NCI-H1105 (cell line): ENCODE measurements at regions not wholly inside any gene's neighbourhood (a gene's known extent, or its start where the extent isn't known, plus 50 kb on each side); places are given as distances from the start of the nearest gene placed in this dataset.
A peak's percentile ranks its signal among the peaks of the same experiment; 100 is the strongest.
"Not testable (repeated sequence)": the region's sequence is repeated elsewhere in the genome, so short reads cannot be mapped to it uniquely, and the experiment has no call there.

Source experiments
- DNase-seq: peaks from one replicate; lab custom pipeline; 2025; lab: John Stamatoyannopoulos, UW

DNA sequence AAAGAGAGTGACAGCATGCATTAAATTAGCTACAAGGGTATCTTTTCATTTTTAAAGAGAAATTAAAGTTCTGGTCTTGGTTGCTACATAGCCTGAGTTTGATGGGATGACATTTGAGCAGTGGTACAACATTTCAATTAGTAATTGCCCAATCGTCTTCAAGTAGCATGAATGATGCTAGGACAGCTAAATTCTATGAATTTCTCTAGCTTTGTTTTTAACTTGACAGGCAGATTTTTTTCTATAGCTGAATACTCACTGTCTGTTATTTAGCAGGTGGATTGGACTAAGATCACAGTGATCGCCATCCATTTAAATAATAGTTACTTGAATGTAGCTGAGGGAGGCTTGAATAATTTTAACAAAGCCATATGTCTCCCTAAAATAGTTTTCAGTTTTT lies 162.2 kb downstream of the OXSM start:
- DNase-seq, result no peak

GRCh38 chr3:25957026-25957425 lies 167.1 kb downstream of the OXSM start:
- no peak for DNase-seq

DNA sequence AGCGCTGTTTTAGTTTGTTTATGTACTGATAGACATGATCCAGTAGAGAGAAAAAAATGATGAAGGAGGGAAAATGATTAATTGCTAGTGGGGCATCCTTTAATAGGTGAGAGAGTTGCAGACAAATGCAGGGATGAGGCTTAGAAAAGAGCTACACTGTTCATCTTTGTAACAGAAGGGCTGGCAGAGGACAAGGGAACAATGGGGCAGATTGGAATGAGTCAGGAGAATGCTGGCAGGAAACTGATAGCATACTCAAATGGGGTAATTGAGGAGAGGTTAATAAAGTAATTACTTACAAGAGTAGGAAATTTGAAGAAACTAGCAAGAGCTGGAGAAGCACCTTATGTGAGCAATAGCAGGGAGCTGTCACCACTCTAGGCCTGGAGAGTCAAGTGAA lies 170.9 kb downstream of the OXSM start:
- DNase-seq, result no peak

DNA sequence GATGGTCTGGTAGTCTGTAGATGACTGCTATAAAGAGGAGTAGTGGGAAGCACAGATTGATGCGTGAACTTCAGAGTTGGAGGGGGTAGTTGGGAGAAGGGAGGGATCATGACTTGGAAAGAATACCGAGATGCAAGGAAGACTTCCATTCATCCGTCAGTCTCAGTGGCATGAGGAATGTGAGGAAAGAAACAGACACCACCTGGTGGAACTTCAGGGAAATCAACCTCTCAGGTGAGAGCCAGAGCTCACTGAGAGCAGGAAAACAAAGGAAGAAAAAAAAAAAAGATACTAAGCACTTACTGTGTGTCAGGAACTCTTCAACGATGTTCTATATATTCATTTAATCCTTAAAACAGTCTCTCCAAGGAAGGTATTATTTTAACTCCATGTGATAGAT lies 172.4 kb downstream of the OXSM start:
- DNase-seq, result no peak

DNA sequence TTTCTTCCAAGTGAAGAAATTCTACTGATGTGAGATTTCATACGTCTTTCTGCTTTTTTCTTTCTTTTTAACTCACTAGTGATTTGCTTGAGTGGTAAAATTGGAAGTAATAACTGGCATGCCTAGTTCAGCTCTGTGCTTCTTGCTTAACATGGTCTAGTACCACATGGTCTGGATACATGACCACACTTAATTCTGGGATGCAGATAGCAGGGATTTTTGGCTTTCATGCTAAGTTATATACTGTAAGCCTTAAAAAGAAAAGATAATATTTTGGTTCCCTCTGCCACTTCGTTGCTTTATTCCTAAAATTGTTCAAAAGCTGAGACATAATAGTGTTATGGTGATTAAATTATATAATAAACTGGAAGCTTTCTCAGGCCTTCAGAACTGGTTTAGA lies 174.3 kb downstream of the OXSM start:
- no peak for DNase-seq

- no peak for DNase-seq
These were observed 177.5 kb downstream of the OXSM start for GRCh38 chr3:25967385-25967784.

DNA sequence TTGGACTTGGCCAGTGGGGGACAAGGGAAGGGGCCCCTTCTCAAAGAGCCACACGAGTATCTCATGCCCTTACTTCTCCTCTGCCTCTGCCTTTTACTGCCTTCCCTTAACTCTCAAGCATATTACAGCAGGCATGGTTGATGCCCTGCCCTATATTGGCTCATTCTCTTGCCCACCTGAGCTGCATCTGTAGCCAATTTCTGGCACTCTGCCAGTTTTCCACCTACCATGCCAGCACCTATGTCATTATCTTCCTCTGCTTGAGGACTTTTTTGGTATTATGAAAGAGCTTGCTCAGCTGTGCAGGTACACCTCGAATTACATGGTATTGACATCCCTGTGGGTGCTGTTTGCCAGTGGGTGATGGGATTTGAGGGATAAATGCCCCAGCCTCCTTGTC lies 181.8 kb downstream of the OXSM start:
- peak; percentile 67 for DNase-seq

GRCh38 chr3:25973122-25973521 lies 183.2 kb downstream of the OXSM start:
- no peak for DNase-seq

DNA sequence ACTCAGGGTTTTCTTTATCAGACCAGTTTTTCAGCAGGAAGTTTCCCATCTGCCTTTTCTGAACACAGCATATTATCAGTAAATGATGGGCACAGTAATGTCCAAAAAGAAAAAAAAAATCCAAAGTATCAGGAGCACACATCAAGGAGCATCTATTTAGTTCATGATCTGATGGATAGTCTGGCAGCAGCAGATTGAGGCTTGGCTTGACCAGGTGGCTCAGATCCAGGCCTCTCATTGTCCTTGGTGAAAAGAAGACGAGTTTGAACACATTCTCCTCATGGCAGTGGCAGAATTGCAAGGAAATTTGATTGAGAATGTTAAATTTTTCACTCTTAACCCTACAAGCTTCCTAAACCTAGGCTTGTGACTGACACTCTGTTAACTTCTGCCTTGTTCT lies 192.9 kb downstream of the OXSM start:
- no peak for DNase-seq

- no peak for DNase-seq
These were observed 195.7 kb downstream of the OXSM start for GRCh38 chr3:25985621-25986020.

DNA sequence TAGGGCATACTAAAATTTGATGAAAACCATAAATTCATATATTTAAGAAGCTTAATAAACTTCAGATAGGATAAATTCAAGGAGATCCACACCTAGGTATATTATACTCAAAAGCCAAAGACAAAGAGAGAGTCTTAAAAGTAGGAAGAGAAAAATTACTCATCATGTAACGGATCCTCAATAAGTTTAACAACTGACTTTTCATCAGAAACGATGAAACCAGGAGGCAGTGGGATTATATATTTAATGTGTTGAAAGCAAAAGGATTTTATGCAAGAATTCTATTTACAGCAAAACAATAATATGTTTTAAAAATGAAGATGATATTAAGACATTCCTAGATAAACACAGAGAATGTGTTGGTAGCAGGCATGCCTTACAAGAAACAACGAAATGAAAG lies 202.7 kb downstream of the OXSM start:
- no peak for DNase-seq

DNA sequence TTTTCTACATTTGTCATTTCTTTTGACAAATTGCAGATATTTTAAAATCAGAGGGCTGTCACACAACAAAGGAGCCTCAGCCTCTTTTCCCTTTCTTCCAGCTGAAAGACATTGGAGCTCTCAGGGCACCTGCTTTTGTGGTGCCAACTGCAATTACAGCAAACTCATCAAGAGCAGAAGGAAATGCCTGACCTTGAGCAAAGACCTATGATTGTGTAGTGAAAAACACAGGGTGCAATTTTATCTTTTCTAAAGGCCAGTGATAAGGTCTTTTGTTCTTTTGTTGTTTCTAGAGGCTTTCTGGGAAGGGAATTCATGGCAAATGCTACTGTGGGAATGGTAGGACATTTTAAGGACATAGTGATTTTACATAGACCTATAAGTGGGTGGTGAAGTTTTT lies 214.3 kb downstream of the OXSM start:
- no peak for DNase-seq

- no peak for DNase-seq
These were observed 221.4 kb downstream of the OXSM start for GRCh38 chr3:26011276-26011675.

DNA sequence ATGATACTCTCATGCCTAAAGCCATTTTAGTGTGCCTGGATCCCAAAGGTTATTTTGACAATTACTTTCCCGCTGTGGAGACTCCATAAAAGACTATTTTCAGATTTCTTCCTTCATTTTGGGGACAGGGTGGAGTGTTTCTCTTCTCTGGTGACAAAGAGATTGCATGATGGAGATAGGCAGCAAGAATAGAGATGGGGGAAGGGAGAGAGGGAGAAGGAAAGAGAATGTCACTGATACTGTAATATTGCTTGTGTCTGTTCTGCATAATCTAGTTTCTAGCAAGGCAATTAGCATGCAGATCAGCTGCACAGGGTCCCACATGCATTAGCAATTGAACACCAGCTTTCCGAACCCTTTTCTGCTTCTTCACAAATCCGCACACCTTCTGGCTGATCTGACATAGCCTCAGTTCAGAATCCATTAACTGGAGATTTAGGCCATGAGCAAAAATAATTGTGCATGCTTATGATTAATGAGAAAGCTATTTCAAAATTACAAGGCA lies 222.4 kb downstream of the OXSM start:
- DNase-seq, result no peak

- DNase-seq, result no peak
These were observed 225.9 kb downstream of the OXSM start for GRCh38 chr3:26015752-26016151.

DNA sequence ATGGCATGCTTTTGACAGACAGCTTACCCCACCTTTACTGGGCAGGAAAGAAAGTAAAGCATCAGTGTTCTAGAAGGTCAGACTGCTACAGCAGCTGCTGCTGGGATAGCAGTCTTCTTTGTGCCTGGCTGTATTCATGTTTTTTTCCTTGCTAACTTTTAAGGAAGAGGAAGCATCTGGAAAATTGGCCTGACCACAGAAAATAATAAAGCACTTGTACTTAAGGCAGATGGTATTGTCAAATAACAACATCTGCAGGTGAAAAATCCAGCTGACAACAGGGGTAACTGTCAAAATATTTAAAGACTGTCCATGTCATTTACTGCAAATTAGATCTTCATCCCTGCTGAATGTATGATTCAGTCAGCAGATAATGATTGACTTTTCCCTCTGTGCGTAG lies 229.0 kb downstream of the OXSM start:
- DNase-seq, result no peak

DNA sequence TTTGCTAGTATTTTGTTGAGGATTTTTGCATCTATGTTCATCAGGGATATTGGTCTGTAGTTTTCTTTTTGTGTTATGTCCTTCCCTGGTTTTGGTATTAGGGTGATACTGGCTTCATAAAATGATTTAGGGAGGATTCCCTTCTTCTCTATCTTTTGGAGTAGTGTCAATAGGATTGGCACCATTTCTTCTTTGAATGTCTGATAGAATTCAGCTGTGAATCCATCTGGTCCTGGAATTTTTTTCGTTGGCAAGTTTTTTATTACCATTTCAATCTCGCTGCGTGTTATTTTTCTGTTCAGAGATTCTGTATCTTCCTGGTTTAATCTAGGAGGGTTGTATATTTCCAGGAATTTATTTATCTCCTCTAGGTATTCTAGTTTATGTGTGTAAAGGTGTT lies 234.3 kb downstream of the OXSM start:
- DNase-seq, result not testable (repeated sequence)

GRCh38 chr3:26029321-26029720 lies 239.4 kb downstream of the OXSM start:
- no peak for DNase-seq

GRCh38 chr3:26042126-26042525 lies 252.2 kb downstream of the OXSM start:
- not testable (repeated sequence) for DNase-seq

GRCh38 chr3:26049951-26050350 lies 260.1 kb downstream of the OXSM start:
- no peak for DNase-seq

GRCh38 chr3:26050776-26051175 lies 260.9 kb downstream of the OXSM start:
- DNase-seq, result no peak

DNA sequence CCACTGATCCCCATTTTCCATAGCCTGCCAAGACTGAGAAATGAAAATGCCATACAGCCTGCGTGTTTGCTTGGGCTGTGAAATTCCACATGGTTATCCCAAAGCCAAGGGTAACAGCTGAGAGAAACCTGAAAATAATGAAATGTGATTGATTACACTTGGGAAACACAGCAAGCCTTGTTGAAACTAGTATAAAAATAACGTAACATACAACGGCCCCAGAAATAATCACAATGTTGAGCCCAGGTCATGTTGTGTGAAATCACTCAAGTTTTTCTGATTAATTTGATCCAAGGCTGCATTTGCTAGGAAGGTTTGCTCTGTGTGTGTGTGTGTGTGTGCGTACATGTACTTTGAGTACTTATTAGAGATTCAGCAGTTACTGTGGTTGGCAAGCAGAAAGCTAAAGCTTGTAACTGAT lies 269.0 kb downstream of the OXSM start:
- DNase-seq, result no peak

- DNase-seq, result no peak
These were observed 272.1 kb downstream of the OXSM start for GRCh38 chr3:26061947-26062346.

DNA sequence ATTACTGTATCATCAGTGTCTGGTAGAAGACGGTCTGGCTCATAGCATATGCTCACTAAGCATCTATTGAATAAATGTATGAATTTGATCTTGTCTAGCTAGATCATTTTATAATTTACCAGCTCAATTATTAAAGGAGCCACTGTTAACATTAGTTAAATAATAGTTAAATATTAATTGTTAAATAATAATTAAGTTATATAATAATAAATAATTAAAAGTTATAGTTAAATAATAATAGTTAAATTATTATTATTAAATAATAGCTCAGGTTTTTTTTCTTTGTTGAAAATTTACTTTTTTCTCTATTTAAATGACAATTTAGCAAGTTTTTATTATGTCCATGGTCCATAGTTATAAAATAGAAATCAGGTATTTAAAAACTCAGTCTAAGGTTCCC lies 274.4 kb downstream of the OXSM start:
- DNase-seq, result no peak

GRCh38 chr3:26068890-26069289 lies 279.0 kb downstream of the OXSM start:
- DNase-seq, result no peak
